Lung microvascular endothelial cell (primary cell): ENCODE measurements at regions not wholly inside any gene's neighbourhood (a gene's known extent, or its start where the extent isn't known, plus 50 kb on each side); places are given as distances from the start of the nearest gene placed in this dataset.

ENCODE experiments used
- DNase-seq, 2 donors: peaks; one replicate each; pipeline versions ENCODE4 v3.0.0 to v3.0.0-alpha.2; 2010; ENCODE audit warnings: low read depth in 2 of 2

DNA sequence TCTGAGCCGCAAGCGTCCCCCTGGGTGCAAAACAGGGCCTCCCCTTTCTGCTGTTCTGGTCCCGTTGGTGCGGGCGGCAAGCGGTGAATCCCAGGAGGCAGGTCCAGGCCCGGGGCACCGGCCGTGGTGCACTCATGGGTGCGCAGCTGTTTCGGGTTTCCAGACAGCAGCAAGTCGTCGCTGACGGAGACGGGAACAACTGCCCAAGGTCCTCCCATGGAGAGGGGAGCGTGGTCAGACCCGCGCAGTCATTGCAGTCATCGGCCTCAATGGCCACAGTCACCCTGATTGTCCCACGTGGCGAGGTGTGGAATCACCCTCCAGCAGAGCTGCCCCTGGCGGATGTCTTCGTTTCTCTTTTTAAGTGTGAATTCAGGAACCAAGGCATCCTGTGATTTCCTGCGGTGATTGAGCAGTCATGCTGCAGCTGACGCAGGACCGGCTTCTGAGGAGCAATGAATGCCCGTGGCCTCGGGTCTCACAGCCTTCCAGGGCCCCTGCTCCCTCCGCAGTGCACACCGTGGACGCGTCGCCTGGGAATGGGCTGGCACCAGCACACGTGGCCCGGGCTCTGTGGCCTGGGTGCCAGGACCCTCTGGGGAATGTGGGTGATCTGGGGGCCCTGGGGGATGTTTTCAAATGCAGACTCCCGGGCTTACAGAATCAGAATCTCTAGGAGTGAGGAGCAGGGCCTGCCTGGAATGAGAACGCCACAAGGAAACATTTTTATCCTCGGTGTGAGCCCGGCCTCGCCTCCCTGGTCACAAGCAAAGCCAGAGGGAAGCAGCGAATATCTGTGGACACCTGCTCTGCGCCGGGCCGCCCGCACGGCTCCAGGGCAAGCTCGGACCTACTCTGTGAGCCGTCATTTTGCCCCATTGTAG lies 244.2 kb upstream of the SALL3 start:
- DNase-seq, result no peak

DNA sequence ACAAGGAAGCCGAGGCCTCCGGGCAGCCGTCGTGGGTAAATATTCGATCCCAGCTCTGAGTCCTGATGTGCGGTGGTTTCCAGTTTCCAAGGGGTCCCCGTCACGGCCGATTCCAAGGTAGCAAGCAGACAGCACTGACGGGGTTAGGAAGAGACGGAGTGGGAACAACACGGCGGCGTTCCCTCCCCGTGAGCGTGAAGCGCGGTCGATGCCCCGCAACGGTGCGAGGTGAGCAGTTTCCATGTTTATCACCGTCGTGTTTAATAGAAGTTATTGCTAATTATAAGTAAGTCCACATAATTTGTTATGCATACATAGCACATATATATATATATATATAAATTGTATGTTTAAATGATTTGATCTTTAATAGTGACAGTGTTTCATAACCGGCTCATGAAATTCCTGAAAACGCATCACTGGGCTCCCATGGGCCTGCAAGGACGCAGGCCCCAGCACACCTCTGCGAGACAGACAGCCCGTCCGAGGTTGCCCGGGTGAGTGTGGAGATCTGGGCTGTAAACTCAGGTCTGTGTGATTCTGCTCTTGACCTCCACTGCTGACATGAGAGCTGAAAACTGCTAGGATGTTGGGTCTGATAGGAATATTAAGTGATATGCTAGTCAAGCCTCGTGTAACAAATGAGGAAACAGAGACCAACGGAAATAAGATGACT lies 243.5 kb upstream of the SALL3 start:
- no peak for DNase-seq

DNA sequence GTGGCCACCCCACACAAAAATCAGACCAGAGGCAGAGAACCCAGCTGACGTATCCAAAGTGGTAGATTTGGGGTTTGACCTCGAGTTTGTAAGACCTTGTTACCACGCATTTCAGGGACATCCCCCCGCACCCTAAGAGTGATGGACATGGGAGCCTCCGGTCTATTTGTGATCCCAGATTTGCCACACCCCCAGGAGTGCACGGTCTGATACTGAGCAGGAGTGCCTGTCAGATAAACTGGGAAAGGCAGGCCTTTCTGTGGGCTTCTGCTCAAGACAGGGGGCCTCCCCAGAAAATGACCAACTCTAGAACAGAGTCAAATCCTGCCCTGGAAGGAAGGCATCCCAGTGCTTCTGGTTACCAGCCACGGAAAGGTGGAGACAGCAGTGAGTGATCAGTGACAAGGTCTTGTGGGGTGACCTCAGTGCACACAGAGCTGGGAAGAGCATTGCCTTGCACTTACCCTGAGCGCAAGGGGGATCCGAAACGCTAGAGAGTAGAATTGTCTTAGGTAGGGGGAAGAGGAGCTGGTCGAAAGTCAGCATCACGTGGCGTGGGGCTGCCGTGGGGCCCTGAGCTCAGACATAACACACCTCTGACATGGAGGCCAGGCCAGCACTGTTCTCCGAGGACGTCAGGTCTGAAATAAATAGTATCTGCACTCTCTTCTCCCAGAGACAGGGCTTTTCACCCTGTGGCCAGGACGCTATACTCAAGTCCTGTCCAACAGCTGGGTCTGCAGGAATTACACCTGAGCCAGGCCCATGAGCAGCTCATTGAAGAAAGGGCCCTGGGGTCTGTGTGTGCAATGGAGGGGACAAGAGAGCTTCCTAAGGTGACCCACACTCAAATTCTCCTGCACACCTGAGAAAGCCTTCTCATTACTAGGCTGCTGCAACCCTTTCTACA lies 242.4 kb upstream of the SALL3 start:
- no peak for DNase-seq

DNA sequence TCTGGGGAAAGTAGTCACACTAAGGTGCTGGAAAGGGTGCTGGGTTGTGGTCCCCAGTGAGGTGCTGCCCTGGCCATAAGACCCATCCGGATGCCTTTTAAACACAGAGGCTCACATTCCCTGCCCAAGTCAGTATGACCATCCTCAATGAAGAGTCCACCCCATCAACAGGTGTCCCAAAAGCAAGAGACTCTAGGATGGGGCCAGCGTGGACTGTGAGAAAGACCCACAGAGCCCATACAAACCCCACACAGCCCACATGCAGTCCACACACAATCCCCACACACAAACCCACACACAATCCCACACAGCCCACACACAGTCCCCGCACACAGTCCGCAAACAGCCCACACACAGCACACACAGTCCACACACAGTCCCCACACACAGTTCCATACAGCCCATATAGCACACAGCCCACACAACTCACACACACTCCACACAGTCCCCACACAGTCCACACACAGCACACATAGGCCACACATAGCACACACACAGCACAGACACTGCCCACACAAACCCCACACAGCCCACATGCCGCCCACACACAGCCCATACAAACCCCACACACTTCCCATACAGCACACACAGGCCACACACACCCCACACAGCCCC lies 241.4 kb upstream of the SALL3 start:
- no peak for DNase-seq

DNA sequence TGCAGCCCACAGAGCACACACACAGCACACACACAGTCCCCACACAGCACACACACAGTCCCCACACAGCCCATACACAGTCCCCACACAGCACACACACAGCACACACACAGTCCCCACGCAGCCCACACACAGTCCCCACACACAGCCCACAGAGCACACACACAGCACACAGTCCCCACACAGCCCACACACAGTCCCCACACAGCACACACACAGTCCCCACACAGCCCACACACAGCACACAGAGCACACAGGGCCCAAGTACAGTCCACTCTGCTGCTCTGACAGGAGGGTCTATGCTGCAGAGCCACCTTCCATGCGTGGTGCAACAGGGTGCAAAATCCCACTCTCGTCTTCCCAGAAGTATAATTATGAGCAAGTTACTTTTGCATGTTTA lies 240.5 kb upstream of the SALL3 start:
- no peak for DNase-seq

DNA sequence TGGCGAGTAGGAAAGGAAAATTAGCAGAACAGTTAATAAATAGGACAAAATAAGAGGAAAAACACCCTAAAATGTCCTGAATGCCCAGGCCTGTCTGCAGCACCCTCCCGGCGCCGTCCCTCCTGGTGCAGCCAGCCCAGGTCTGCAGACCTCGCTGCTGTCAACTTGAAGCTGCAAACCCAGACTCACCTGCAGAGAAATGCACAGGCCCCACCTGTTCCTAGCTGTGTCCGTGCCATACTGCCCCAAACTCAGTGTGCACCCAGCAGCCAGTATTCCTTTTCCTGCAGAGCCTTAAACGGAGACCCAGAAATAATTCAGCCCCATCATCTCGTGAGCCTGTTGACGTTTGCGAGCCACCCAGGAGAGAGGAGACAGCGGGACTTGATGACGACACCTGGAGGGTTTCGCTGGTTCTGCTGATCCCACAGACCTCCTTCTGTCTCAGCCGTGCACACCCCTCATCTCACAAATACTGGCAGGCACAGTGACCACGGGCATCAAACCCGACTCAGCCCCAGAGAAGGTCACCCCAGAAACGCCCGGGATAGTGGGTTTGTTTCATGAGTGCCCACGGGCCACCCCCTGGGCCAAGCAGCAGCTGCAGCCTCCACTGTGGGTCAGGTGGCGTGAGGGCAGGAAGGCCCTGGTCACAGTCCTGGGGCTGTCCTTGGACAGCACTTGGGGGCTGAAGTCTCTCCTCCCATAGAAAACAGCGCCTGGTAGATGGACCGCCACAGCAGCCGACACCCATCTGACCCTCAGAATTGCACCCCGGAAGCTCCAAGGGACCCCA lies 239.5 kb upstream of the SALL3 start:
- DNase-seq, result no peak

DNA sequence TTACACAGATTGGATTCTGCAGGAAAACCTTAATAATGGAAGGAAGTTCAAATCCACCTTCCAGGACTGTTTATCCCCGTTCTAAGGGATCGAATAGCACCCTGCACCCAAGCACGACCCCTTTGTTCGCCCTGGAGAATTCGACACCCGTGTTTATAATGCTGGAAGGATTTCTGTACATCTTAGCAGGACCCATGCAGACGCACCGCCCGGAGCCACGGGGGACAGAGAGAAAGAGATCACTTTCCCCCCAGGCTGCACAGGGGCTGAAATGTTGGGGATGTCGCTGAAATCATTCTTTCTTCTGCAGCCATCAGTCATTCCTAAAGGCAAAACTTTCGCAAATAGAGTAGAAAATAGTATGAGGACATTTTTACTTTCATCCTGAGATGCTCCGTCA lies 238.7 kb upstream of the SALL3 start:
- no peak for DNase-seq

DNA sequence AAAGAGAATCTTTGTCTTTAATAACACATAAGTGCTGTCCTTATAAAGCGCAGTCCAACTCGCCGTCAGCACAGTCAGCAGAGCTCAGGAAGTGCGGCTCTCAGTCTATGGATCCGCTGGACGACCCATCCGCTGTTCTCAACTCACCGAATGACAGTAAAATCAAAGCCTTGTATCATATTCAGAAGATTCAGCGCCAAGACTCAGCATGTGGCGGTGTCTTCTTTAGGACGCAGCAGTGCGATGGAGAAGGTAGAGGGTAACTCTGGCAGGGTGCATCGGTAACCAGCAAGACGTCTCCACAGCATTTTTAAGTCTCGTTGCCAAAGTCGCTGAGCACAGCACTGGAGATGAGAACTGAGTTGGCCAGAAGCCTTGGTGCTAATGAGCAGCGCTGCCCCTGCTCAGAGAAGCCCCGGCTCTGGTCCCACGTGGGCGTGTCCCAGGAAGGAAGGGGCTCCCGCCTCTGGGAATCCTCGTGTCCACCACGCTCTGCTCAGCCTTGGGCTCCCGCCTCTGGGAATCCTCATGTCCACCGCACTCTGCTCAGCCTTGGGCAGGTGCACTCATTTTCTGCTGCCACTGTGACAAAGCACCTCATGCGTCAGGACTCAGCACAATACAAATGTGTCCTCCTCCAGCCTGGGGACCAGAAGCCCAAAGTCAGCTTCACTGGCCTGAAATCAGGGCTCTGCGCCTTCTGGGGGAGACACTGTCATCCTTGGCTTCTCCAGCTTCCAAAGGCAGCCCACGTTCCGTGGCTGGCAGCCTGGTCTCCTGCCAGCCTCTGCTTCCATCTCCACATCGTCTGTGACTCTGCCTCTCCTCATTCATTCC lies 238.0 kb upstream of the SALL3 start:
- DNase-seq, result no peak

DNA sequence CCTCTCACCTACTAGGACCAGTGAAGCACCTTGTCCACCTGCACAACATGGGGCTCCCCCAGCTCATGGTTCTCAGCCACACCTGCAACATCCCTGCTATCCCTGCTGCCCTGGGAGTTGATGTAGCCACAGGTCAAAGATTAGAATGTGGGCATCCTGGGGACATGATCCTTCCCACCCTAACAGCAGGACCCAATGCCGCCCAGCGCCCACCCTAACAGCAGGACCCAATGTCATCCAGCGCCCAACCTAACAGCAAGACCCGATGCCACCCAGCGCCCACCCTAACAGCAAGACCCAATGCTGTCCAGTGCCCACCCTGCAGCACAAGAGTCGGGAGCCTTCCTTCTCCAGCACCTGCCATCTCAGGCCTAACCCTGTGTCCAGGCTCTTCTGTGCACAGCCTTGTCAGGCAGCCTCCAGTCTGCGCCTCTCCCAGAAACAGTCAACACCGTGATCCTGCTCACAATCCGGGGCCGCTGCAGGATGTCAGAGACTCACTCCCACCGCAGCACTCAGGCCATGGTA lies 237.3 kb upstream of the SALL3 start:
- DNase-seq, result no peak

DNA sequence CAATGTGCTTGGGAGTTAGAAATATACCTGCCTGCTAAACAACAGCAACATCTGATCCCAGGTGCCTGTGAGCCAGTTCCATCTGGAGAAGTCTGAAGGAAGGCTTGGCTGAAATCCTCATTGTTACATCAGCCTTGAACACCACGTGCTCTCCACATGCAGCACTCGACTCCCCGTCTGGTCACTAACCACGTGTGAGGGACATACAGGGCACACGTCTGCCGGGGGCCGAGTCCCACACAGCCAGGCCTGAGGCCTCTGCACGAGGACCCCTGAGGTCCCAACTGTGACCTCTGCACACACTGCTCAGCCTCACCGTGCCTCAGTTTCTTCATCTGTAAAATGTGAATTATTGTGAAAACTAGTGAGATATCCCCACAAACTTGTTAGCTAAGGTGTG lies 236.5 kb upstream of the SALL3 start:
- DNase-seq, result no peak

DNA sequence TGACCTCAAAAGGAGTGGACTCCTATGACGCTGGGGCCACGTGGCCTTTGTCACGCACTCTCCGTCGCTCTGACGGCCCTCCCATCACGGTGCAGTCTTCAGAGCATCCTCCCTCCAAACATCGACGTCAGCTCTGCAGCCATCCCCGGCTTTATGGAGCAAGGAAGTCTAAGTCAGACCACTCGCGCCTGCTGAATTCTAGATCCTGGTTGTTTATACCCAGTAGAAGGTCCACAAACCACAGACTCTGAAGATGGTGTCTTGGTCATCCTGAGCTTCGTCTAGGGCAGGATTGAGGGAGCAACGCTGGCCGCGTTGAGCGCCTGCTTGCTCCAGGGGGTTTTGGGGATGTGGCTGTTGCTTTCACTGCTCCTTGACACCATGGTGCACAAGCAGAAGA lies 228.0 kb upstream of the SALL3 start:
- no peak for DNase-seq

DNA sequence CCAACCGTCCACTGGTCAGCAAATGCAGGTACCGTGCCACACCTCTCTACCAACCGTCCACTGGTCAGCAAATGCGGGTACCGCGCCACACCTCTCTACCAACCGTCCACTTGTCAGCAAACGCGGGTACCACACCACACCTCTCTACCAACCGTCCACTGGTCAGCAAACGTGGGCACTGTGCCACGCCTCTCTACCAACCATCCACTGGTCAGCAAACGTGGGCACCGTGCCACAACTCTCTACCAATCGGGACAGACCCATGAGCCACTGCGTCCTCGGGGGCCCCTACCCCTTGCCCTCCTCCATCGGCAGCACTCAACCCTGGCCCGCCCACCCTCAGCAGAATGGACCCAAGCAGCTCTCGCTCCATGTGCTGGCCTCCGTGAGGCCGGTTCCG lies 226.4 kb upstream of the SALL3 start:
- DNase-seq, result no peak

DNA sequence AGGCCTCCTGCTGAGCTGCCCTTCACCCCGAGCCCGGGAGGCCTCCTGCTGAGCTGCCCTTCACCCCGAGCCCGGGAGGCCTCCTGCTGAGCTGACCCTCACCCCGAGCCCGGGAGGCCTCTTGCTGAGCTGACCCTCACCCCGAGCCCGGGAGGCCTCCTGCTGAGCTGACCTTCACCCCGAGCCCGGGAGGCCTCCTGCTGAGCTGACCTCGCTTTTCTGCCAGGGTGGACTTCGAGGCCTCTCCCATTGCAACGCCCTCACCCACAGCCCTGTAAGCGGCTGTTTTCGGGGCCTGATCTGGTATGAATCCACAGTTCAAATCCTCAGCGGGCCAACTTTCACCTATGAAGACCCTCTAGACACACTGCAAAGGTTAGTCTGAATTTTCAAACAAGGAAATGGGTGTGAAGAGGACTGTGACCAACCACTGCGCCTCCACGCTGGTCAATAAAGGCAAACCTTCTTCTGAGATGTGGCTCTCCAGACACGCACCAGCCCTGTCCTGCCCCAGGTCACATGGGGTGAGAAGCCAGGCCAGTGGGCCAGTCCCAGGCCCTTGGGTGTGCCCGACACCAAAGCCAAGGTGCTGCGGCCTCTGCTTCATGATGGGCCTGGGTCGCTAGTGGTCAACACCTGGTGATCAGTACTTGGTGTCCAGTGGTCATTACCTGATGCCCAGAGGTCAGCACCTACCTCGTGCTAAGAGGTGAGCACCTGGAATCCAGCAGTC lies 225.1 kb upstream of the SALL3 start:
- DNase-seq, result no peak

DNA sequence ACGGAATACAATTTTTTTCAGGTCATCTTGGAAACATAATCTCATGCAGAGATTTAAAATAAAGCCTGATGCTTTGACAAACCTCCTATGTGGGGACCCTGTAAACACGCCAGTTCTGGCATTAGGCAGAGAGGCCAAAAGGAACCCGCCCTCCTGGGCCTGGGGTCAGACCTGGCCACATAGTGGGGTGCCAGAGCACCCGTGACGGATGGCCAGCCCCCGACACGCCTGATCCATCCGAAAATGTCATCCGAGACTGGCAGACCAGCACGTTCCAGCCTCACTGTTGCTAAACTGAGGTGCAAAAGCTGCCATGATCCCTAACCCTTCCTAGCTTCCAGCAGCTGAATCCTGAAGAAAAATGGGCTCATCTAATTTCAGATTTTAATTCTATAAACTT lies 222.6 kb upstream of the SALL3 start:
- DNase-seq, result no peak

DNA sequence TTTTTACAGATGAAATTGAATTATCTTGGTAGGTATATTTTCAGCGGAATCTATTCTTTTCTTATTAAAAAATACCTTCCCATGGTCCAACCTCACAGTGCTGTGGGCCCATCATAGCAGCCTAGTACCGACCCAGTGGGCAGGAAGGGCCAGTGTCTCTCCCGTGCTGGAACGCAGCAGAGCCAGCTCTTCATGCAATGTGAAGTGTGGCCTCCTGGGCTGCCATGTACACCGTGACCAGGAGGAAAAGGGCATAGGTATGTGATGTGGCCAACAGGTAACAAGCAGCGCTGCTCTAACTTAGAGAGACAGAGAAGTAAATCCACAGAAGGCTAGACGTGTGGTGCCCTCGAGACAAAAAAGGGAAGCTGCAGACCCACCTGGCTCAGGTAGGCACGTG lies 221.1 kb upstream of the SALL3 start:
- DNase-seq, result no peak

DNA sequence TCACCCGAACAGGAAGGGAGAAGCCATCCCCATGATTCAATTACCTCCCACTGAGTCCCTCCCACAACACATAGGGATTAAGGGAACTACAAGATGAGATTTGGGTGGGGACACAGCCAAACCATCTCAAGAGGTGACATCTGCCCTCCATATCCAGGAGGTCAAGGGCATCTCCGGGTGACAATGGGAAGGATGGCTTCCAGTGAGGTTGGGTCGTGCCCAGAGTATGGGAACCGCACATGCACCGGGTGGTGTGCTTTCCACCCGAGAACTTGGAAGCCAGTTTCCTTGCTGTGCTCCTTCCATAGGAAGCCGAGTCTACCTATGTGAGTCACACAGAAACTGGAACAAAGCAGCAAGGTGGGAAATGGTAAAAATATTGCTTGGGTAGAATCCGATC lies 216.9 kb upstream of the SALL3 start:
- no peak for DNase-seq

DNA sequence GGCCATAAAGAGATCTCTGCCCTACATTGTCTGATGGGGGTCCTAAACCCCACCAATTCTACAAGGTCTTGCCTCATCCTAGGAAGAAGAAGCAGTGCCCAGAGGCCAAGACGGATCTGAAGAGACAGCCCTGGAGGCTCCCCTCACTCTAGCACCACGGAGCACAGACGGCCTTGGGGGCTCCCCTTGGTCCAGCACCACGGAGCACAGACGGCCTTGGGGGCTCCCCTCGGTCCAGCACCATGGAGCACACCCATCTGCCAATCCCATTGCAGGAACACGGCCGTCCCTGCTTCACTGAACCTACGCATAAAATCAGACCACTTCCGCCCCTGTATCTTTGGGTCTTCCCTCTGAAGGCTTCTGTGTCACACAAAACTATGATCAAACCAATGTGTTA lies 215.1 kb upstream of the SALL3 start:
- DNase-seq, result no peak

DNA sequence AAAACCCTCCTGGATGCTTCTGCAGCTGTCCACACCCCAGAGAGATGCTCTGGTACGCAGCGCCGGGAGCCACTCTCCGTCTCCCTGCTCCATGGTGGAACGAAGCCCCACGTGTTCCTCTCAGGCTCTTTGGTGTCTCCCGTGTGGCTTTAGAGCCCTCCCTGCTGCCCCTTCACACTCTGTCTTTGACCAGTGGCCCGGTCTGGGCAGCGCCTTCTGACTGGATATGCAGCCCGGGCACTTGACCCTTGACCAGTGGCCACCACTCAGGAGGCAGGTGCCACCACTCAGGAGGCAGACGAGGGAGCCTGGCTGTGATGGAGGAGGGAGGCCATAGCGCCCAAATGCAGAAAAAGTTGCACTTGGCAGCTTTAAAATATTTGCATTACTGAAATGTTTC lies 214.5 kb upstream of the SALL3 start:
- DNase-seq, result no peak

DNA sequence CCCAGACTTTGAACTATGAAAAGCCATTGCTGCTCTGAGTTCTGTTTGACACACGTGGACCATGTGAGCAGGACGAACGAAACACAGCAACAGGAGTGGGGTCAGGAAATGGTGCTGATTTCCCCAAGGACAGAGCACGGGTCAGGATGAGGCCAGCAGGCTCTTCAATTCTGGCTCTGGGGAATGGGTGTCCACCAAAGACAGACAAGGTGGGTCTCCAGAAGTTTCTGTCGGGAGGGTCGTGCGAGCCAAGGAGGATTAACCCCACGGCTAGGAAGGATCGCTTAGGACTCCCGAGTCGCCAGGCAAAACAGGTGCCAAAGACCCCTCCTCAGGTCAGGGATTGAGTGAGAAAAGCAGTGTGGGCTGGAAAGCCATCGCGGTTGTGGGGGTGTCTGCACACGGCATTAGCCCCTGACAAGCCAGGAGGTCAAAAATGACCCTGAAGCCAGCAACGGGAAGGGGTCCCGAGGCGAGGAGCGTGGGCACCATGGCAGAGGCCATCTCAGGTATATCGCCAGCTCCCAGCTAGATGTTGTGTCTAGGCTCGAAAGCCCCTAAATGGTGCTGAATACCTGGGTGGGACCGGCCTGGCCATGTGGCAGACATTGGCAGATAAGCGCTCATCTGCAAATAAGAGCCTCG lies 213.9 kb upstream of the SALL3 start:
- no peak for DNase-seq
